ENCODE measurements at regions not wholly inside any gene's neighbourhood (a gene's known extent, or its start where the extent isn't known, plus 50 kb on each side); places are given as distances from the start of the nearest gene placed in this dataset.

DNA sequence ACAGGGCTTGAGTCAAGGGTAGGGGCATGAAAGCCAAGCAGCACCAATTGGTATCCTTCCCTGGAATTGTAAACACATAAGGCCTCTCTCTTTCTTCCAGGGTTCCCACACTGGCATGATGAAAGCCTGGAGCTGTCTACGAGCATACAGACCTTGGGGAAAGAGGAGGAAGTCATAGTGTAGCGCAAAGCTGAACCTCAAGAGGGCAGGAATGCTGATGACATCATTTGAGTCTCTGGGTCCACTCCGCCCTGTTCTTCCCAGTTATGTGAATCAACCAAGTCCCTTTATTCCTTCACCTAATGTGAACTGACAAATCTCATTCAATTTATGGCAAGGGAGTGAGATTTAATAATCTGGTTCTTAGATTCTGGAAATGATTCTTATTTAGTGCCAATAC lies 266.4 kb upstream of the NCAM1 start:
- TF ChIP-seq, protein P1, sequence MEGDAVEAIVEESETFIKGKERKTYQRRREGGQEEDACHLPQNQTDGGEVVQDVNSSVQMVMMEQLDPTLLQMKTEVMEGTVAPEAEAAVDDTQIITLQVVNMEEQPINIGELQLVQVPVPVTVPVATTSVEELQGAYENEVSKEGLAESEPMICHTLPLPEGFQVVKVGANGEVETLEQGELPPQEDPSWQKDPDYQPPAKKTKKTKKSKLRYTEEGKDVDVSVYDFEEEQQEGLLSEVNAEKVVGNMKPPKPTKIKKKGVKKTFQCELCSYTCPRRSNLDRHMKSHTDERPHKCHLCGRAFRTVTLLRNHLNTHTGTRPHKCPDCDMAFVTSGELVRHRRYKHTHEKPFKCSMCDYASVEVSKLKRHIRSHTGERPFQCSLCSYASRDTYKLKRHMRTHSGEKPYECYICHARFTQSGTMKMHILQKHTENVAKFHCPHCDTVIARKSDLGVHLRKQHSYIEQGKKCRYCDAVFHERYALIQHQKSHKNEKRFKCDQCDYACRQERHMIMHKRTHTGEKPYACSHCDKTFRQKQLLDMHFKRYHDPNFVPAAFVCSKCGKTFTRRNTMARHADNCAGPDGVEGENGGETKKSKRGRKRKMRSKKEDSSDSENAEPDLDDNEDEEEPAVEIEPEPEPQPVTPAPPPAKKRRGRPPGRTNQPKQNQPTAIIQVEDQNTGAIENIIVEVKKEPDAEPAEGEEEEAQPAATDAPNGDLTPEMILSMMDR (IDR thresholded peaks at IDR 0.05): no peak
- TF ChIP-seq POLR2A (IDR thresholded peaks at IDR 0.05): no peak

All from ovary (tissue), 3 donors.